ENCODE measurements at regions not wholly inside any gene's neighbourhood (a gene's known extent, or its start where the extent isn't known, plus 50 kb on each side); places are given as distances from the start of the nearest gene placed in this dataset.

- no peak for TF ChIP-seq CTCF (IDR thresholded peaks at IDR 0.05 in 4 of 5, conservative IDR thresholded peaks at IDR 0.05 in 1 of 5)
- no peak for TF ChIP-seq POLR2A (IDR thresholded peaks at IDR 0.05)
Measured at GRCh38 chr1:58013237-58013636, 533.3 kb downstream of the OMA1 start.
